Activated CD8-positive, alpha-beta memory T cell treated with anti-CD3 and anti-CD28 coated beads for 48 hours (primary cell): ENCODE measurements at regions not wholly inside any gene's neighbourhood (a gene's known extent, or its start where the extent isn't known, plus 50 kb on each side); places are given as distances from the start of the nearest gene placed in this dataset.

Experiments used
- DNase-seq, 3 experiments: peaks; one replicate each; pipeline ENCODE4 v3.0.0-alpha.2; 2020; ENCODE audit warnings: low read depth in 2 of 3, low spot score in 2 of 3

DNA sequence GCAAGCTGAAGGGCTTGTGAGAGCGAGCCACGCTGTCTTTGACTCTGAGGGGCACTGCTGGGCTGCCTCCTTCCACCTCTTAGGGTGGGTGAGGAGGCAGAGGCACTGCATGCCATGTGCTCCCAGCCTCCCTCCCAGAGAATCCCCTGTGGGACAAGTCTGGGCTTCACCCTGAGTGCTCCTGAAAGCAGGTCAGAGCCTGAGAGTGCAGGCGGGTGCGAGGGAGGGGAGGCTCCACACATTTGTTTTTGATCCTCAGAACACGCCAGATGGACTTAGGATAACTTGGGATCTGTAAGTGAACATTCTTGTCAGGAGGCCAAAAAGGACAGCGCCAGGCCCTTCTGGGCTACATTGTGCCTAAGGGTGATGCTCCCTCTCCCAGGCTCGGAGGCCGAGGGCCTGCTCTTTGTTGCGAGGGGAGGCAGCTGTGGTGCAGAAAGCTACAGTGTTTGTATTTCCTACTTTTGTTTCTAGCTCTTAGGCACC, 155.4 kb downstream of the TMX1 start:
- no peak for DNase-seq

DNA sequence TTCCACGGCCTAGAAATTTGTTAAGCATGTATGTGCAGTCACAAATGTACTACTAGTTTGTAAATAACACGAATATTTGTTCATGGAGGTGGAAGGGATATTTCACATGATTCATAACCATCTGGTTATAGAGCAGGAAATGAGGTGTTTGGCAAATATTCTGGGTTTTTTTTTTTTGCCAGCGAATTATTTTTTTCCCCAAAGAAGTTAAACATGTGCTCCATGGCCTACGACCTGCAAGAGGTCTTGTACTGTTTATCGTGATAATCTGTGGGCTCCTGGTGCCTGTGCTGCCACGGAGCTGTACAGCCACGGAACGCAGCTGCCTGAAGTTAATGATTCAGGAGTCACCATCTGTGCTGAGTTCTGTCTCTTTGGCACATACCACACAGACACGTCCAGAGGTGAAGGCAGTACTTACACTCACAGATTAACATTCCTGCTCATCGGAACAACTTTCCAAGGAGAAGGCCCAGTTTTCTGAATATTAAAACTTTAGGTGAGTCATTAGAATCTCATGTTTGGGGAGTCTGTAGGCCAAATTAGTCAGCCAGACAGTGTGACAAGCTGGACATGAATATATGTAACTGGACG, 156.3 kb downstream of the TMX1 start:
- no peak for DNase-seq

DNA sequence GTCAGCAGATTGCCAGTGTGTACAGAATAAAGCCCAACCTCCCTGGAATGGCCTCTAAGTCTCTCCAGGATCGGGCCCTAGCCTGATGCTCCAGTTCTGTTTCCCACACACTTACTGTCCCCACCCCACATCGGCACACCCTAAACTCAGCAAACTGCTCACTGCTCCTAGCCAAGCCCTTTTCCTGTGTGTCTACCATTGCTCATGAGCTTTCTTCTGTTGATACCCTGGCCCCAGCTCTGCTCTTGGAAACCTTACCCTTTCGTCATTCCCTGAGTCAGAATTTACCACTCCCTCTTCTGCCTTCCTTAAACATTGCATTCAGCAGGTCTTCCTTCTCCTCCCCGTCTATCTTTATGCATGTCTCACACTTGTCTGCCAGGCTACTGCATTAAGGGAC, 158.9 kb downstream of the TMX1 start:
- no peak for DNase-seq

DNA sequence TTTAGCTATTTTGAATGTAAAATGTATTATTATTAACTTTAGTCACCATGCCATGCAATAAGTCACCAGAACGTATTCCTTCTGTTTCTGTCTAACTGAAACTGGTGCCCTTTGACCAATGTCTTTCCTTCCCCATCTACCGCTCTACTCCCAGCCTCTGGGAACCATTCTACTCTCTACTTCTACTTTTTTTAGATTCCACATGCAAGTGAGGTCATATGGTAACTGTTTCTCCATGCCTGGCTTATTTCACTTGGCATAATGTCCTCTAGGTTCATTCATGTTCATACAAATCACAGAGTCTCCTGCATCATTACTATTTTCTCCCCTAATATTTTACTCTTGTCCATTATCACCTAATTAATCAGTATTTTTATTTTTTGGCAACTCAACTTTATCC, 160.1 kb downstream of the TMX1 start:
- no peak for DNase-seq

DNA sequence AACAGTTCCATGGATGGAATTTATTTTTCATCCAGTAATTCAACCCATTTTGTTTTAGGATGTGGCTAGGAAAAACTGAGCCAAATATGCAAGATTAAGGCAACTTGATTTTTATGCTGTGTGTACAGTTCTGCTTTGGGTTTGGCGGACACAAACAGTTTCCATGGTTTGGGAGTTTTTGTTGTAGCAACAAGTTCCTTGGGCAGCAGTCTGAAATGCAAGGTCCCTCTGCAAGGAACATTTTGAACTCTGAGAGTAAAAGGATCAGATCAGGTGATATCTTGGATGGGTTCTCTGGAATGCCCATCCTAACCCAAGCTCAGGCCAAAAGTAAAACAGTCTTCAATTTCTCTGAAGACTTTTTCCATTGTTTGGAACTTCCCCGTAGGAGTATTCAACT, 161.2 kb downstream of the TMX1 start:
- no peak for DNase-seq

DNA sequence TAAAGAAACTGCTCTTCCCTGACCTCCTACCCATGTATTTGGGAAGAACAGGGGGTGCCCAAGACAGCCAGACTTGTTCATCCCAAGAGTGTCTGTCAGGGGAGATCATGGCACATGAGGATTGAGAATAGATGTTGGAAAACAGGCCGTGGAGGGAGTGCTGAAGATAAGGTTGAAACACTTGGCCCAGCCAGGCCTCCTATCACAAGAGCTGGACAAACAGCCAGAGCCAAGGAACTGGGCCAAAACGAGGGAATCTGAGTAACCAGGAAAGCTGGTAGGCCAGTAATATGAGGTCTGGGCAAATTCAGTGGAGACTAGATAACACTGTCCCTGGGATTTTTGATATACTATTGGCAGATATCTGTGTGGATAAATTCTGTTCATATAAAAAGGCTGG, 161.7 kb downstream of the TMX1 start:
- DNase-seq = no peak

DNA sequence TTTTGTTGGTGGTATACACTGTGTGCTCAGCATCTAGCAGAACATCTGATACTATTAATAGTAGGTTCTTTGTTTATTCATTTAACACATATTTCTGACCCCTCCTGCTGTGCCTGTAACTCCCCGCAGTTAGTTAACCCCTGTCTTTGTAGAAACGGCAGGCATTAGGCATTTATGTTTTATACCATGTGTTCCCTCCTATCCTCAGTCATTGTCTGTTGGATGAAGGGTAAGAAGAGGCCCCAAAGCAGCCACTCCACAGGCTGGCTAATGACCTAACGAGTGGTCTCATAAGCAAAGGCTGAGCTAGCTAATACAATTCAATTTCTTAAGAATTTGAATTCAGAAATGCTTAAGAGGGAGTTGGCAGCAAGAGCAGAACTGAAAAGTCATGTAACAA, 170.8 kb downstream of the TMX1 start:
- DNase-seq = no peak

DNA sequence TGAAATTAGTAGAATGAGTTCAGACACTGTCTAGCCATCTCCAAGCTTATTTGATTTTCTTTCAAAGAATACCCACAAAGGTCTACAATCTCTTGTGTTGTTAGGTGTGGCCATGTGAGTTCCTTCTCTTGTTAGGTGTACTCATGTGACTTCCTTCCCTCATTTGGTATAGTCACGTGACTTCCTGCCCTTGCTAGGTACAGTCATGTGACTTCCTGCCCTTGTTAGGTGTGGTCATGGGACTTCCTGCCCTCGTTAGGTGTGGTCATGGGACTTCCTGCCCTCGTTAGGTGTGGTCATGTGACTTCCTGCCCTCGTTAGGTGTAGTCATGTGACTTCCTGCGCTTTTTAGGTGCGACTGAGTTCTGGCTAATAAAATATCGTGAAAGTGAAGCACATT, 179.6 kb downstream of the TMX1 start:
- no peak for DNase-seq

DNA sequence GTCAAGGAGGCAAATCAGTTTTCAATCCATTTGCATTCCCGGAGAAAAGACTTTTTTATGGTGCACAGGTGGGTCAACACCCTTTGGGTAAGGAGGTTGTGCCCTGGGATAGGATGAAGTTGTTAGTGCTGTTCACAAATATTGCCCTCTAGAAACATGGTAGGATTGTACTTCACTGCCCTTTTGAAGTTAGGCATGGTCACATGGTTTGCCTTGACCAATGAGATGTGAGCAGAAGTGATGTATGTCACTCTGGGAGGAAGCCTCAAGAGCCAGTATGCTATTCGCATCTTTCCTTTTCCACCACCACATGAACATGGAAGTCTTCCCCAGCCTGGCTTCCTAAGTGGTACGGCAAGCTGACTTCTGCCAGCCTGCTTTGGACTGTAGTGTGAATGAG, 182.7 kb downstream of the TMX1 start:
- DNase-seq = no peak

DNA sequence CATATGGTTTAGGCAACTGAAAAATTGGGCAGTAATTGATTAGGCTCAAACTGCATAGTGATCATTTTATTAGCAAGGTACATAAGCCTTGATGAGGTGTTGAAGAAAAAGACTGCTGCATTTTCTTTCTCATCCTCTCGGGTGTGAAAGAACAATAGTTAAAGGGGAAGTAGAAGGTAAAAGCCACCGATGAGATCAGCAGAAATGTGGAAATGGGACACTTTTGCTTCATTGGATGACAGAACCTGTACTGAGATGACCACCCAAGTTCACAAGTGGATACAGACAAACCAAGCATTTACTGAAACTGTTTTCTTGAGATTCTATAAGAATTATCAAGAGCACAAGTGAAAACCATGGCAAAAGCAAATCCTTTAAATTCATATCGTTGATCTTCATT, 184.0 kb downstream of the TMX1 start:
- no peak for DNase-seq

DNA sequence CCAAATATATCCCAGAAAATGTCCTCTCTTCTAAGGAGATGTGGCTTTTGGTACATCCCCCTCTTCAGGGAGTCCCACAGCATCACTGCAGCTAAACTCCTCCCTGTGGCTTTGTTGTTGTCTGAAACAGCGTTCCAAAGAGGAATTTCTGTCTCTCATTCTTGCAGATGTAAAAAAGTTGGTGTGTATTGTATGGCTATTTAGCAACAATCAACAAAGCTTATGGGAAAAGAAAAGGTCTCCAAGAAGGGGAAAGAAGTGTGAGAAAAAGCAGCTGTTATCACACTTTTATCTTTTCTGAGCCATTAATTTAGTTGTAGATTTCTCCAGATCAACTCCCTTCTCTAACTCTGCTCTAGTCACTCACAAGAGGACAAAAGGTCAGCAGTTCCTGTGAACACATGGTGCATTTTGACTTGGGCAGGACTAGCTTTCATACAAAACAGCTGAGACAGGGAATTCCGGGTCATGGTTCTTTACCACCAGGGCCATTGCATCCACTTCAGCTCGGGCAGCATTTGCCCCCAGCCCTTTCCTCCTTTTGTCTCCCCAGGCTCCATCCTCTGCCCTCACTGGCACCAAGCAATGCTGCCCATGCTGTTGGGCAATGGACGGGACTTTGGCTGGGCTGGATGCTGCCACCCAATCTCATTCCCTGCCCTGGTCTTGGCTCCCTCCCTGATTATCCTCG, 184.7 kb downstream of the TMX1 start:
- DNase-seq = no peak

DNA sequence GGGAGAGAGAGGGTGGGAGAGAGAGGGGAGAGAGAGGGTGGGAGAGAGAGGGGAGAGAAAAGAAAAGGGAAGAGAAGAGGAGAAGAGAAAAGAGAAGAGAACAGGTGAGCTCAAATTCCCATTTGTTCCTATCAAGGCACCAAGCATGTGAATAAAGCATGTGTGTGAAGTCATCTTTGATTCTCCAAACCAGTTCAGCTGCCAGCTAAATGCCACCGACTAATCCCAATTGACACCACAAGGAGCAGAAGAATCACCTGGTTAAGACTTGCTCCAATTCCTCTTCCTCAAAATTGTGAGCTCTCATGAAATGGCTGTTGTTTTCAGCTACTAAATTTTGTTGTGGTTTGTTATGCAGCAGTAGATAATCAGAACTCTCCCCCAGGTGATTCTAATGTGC, 188.9 kb downstream of the TMX1 start:
- DNase-seq = no peak

DNA sequence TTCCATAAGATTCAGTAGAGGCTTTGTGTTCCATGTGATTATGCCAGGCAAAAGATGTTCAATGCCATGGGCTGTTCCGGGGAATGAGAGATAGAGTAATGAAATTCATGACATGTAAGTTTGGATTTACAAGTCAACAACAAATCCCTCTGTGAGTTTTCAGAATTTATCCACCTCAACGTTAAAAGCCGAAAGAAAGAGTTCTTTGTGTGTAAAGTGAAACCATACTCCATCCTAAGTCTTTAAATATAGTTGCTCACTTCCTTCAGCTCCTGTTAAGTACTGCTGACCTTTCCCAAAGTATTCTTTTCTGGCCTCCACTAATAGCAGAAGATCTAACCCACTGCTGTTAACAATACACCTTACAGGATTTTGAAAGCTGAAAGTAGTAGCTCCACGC, 190.0 kb downstream of the TMX1 start:
- DNase-seq = no peak

DNA sequence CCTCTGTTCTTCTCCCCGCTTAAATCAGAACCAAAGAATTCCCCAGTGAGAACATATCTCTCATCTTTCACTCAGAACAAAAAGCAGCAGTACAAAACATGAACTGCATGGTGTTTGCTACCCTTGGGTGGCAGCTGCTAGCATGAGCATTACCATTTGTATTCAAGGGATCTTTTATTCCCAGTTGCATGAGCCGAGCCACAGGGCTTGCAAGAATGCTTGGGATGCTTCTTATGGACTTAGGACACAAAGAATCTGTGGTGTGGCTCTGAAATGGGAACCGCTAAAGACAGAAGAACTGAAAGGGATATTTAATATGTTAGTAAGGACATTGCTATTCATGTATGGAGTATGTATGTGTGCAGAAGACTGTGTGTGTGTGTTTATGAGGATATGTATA, 190.6 kb downstream of the TMX1 start:
- DNase-seq = no peak

DNA sequence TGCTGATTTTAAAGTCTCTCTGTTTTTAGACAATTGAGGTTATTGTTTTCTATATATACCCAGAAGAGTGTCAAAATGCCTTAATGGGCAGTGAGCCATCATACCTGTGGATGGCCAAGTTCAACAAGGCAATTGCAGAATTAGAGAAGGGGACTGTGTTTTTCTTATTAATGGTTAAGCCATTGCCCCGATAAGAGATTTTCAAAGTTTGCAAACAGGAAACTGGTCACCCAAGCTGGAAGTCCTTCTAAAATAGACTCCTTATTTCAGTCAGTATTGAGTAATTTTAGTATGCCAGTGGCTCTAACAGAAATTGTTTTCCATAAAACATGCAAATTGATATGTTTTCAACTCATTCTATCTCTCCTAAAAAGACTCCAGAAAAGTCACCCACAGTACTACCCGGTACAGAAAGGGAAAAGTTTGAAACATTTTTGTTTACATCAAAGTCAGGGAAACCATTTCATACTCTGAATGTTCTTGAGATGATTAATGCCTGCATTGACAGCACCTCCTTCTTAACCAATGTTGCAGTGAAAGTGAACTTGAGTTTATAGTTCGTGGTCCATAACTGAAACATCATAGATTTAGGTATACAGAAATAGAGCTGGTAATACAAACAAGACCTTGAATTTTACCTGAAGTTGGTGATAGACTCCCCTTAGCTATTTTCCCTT, 191.1 kb downstream of the TMX1 start:
- DNase-seq = no peak

DNA sequence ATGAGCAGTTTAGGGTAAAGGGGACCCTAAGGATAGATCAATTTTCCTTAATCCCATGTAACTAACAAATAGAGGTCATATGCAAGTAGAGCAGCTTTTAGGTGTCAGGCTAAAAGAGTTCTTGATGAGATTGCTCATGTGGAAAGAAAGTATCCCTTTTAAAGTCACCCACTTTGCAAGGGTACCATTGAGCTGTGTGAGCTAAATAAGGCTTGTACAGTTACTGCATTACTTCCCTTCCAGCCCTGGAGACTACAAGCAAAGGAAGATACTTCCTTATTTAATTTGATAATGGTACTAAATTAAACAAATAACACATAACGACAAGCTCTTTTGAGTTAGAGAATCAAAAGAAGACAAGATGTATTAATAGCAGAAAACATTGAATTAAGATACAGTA, 191.7 kb downstream of the TMX1 start:
- no peak for DNase-seq

DNA sequence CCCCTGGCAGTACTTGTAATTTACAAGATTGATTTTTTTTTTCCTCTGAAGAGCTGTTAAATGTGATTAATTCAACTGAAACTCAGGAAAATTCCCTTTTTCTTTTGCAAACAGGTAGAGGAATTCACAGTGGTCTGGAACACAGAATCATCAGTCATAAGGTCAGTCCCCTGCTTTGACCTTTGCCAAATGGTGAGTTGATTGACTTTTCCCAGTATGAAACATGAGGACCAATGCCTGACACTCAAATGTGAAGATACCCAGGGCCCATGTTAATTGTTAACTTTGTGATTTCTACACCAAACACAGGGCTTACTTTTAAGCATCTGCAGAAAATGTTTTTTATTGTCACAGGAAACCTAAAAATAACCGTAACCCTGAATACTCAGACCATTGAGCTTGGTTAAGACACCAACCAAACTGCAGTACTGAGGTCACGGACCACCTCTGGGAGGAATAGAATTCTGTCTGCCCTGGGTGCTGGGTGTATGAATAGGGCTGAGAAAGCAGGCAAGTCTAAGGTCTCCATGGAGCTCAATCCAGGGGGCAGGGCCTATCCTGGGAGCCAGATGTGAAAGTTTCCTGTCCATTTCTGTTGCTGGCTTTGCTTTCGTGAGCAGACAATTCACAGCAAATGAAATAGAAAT, 192.4 kb downstream of the TMX1 start:
- DNase-seq = no peak

DNA sequence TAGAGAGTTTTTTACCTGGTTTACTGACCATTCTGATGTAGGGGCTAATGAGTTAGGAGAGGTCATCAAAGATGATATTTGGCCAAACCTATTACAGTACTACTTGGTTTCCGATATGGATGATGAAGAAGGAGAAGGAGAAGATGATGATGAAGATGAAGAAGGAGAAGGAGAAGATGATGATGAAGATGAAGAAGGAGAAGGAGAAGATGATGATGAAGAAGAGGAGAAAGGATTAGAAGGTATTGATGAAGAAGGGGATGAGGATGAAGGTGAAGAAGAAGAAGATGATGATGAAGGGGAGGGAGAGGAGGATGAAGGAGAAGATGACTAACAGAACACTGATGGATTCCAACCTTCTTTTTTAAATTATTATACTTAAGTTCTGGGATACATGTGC, 196.6 kb downstream of the TMX1 start:
- DNase-seq = no peak

DNA sequence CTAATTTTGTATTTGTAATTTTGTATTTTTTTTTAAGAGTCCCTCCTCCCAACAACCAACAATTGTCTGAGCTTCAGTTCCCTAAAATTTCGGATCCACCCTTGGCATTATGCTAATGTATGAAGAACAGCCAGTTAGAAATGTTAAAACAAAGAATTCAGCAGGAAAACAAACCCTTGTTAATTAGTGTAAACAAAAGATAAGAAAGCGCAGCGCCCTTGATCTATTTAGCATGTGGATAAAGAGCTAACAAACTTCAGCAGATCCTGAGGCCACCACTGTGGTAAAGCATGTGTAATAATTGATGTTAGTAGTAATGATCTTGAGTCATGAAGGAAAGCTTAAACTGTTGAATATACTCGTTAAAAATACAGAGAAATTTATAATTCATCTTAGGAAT, 199.8 kb downstream of the TMX1 start:
- DNase-seq = no peak

DNA sequence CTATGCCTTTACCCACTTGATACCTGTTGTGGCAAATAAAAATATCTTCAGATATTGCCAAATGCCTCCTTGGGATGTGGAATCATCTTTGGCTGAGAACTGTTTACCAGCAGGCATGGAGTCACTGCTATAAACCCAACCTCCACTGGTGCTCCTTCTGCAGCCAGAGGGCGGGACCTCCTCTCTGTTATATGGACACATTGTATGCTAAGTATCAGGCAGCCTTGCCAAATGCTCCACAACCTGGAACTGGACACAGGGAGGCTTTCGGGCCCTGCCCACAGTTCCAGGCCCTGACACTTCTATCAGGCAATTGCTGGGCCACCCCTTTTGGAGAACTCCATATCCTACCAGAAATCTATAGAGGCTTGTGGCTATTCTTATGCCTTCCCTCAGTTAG, 201.0 kb downstream of the TMX1 start:
- DNase-seq = no peak

DNA sequence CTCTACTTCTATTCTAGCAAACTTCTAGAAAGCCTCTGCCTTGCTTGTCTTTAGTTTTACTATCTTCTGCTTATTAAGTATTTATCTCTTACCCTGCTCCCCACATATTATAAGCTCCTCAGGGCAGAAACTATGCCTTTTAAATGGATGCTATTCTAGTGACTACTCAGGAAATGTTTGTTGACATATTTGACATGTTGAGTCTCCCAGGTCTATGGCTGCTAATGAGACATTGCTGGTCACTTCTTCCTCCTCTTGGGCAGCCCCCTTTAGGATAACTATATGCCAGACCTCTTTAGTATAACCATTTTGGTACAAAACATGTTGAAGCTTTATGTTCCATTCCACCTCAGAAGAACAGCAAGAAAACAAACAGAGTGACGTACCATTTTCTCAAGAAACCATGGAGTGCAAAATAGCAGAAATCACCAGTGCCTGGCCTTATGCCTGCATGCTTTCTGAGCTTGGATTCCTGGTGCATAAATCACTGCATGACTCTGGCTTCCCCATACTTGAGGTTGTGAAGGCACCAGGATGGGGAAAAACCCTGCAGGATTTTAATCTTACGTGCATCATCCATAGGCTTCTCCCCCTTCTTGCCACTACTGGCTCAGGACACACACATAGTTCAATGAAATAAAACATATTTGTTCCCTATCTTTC, 202.6 kb downstream of the TMX1 start:
- no peak for DNase-seq
